DMS153 treated with DMSO at 0.1 percent for 48 hours (cell line): ENCODE measurements at regions not wholly inside any gene's neighbourhood (a gene's known extent, or its start where the extent isn't known, plus 50 kb on each side); places are given as distances from the start of the nearest gene placed in this dataset.
"Not testable (repeated sequence)": the region's sequence is repeated elsewhere in the genome, so short reads cannot be mapped to it uniquely, and the experiment has no call there.

Source experiments
- DNase-seq: peaks from one replicate; lab custom pipeline; 2025; ENCODE audit not compliant: unreplicated experiment; lab: John Stamatoyannopoulos, UW

- no peak for DNase-seq
Measured at GRCh38 chr5:32842813-32843530, 131.9 kb downstream of the NPR3 start.

- no peak for DNase-seq
Measured at GRCh38 chr5:32843531-32843895, 132.4 kb downstream of the NPR3 start.

- no peak for DNase-seq
Measured at GRCh38 chr5:32845171-32845570, 134.1 kb downstream of the NPR3 start.

GRCh38 chr5:32848120-32848519, 137.0 kb downstream of the NPR3 start:
- no peak for DNase-seq

GRCh38 chr5:32848681-32849080, 137.6 kb downstream of the NPR3 start:
- DNase-seq, result no peak

DNA sequence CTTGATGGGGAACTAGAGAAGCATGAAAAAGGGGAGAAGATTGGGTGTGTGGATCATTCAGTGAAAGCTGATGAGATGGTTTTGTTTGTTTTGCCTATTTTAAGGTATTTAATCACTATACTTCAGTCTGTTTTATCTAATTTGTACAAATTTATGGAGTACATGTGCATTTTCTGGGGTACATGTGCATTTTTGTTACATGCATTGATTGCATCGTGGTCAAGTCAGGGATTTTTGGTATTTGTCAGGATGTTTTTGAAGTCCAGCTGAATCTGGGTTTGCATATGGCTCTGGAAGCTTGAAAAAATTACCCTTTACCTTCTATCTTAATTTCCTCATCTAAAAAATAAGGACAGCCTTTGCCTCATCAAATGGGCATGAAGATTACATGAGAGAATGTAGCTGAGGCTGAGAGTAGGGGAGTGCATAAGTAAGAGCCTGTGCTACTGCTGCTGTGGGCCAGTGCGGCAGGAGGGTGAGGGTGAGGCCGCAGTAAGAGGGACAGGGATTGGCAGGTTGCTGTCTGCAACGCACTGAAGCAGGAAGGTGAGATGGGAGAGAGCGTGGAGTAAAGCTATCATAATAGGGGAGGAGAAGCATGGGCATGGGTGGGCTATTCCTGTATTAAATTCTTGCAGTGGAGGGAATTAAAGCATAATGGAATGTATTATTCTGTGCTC, 139.8 kb downstream of the NPR3 start:
- no peak for DNase-seq

- no peak for DNase-seq
Measured at GRCh38 chr5:32851559-32852173, 140.5 kb downstream of the NPR3 start.

GRCh38 chr5:32852535-32852934, 141.4 kb downstream of the NPR3 start:
- no peak for DNase-seq

DNA sequence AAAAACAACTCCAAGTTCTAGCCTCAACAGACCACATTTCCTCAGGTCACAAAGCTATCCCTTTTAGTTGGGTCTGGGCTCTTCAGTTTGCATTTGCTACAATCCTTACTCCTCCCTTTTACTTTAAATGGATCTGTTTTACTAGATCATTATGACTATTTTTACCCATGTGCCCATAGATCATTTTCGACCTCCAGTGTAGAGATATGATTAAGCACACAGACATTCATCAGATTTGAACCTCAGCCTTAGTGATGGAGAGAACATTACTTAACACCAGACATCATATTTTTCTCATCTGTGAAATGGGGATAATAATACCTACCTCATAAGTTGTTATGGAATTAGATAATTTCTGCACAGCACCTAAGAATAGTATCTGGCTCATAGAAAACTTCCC, 141.9 kb downstream of the NPR3 start:
- DNase-seq, result no peak

- no peak for DNase-seq
Measured at GRCh38 chr5:32854473-32854872, 143.4 kb downstream of the NPR3 start.

- DNase-seq, result no peak
Measured at GRCh38 chr5:32859211-32859641, 148.1 kb downstream of the NPR3 start.

DNA sequence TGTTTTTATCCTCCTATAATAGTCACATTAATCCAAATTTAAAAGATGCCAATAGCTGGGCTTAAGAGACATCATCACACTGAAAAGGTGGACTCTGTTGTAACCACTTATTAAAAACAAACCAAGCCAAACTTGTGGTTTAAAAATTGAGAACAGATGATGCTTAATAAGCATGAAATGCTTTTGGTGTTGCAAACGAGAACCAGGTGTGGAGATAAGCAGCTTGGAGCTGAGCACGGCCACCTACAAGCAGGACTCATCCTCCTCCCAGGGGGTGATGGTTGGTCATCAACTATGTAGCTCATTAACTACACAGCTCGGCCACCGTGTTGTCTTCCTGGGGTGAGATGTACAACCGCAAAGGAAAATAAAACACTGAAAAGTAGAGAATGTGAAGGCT, 154.4 kb downstream of the NPR3 start:
- DNase-seq, result no peak

- DNase-seq, result no peak
Measured at GRCh38 chr5:32866138-32866537, 155.0 kb downstream of the NPR3 start.

DNA sequence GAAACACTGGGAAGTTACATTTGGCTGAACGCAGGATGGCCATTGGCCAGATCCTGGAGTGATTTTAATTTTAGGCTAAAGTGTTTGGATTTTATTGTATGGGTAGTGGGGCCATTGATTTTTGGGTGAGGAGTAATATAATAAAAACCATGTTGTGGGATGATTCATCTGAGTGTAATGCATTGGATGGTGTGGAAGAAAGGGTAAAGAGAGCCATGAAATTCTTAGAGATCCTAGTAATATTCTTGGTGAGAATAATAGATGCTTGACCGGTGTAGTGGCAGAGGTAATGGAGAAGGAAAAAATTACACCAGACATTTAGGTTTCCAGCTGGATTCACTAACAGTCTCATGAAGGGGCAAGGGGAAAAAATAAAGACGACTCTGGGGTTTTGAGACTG, 158.1 kb downstream of the NPR3 start:
- no peak for DNase-seq

GRCh38 chr5:32876791-32877190, 165.7 kb downstream of the NPR3 start:
- no peak for DNase-seq

- not testable (repeated sequence) for DNase-seq
Measured at GRCh38 chr5:32879364-32879763, 168.2 kb downstream of the NPR3 start.

GRCh38 chr5:32880796-32881195, 169.7 kb downstream of the NPR3 start:
- DNase-seq, result no peak

GRCh38 chr5:32887390-32887789, 176.3 kb downstream of the NPR3 start:
- DNase-seq, result no peak

GRCh38 chr5:32889078-32889477, 178.0 kb downstream of the NPR3 start:
- DNase-seq, result no peak

DNA sequence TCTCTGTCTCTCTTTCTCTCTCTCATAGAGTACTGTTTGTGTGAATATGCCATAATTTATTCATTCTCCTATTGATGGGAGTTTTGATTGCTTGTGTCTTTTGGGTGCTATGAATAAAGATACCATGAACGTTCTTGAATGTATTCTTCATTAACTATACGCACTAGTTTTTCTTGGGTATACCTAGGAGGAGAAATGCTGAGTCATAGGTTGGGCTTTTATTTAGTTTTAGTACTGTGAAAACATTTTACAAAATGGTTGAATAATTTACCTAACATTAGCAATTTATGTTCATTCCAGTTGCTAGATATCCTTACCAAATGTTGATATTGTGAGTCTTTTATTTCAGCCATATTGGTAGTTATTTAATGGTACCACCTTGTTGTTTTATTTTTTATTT, 192.5 kb downstream of the NPR3 start:
- no peak for DNase-seq

- no peak for DNase-seq
Measured at GRCh38 chr5:32908641-32909040, 197.5 kb downstream of the NPR3 start.

DNA sequence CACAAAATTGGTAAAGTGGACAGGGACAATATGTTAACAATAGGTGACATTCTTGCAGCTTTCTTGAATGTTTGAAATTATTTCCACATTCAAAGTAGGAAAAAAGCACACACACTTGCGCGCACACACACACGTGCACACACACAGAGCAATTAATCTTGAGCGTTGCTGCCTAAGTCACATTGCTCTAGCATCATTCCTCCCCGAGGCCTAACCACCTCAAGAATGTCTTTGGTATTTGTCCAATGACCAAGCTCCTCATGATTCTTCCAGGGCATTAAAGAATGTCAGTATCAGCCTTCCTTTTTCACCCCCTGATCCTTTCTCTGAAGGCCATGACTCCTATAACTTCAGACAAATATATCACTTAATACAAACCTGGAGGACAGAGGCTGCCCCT, 198.1 kb downstream of the NPR3 start:
- DNase-seq, result no peak
